ENCODE measurements at regions not wholly inside any gene's neighbourhood (a gene's known extent, or its start where the extent isn't known, plus 50 kb on each side); places are given as distances from the start of the nearest gene placed in this dataset.
A peak's percentile ranks its signal among the peaks of the same experiment; 100 is the strongest.
"Not testable (repeated sequence)": the region's sequence is repeated elsewhere in the genome, so short reads cannot be mapped to it uniquely, and the experiment has no call there.

- Histone ChIP-seq H3K27me3 (no peaks in the 10 kb centered on the region), H3K9me3 (no peaks in the 10 kb centered on the region), H3K4me2 (peak overlapping the region; percentile 37), H3K27ac (no peak overlapping the region), H3K4me1 (peaks cover 12% of the 10 kb centered on the region), H3K36me3 (no peaks in the 10 kb centered on the region), H3K4me3 (no peak overlapping the region), H3K9ac (no peak overlapping the region), H4K20me1 (no peaks in the 10 kb centered on the region)
- TF ChIP-seq Cebpa-rat (IDR thresholded peaks at IDR 0.05), result no peak
Measured at GRCh38 chr9:71268871-71269635, 147.6 kb upstream of the TRPM3 start.

GRCh38 chr9:71263451-71263850 lies 142.0 kb upstream of the TRPM3 start:
- Histone ChIP-seq H3K9me3 (0 out of 2 replicates have a peak, but pooled peaks cover 4% of the 10 kb centered on the region), H3K4me3 (no peak overlapping the region), H3K27me3 (no peaks in the 10 kb centered on the region), H3K9ac (no peak overlapping the region), H3K36me3 (no peaks in the 10 kb centered on the region), H3K4me1 (peaks cover 1% of the 10 kb centered on the region), H3K4me2 (no peak overlapping the region), H3K27ac (no peak overlapping the region), H4K20me1 (no peaks in the 10 kb centered on the region)
- no peak for TF ChIP-seq Cebpa-rat (IDR thresholded peaks at IDR 0.05)

GRCh38 chr9:71260419-71260818 lies 139.0 kb upstream of the TRPM3 start:
- H3K27me3 ChIP-seq, H3K36me3 ChIP-seq, H3K9me3 ChIP-seq, H3K4me3 ChIP-seq, H3K9ac ChIP-seq, H3K4me2 ChIP-seq, H3K27ac ChIP-seq, H4K20me1 ChIP-seq, H3K4me1 ChIP-seq: not testable (repeated sequence)

- no peak overlapping the region for H3K27ac ChIP-seq
- H3K9ac ChIP-seq, result no peak overlapping the region
- no peaks in the 10 kb centered on the region for H3K9me3 ChIP-seq
- no peak overlapping the region for H3K4me2 ChIP-seq
- H3K4me1 ChIP-seq, result no peaks in the 10 kb centered on the region
- no peak for TF ChIP-seq Cebpa-rat (IDR thresholded peaks at IDR 0.05)
- H3K27me3 ChIP-seq, result no peaks in the 10 kb centered on the region
- H3K4me3 ChIP-seq, result no peak overlapping the region
- H3K36me3 ChIP-seq, result no peaks in the 10 kb centered on the region
- no peaks in the 10 kb centered on the region for H4K20me1 ChIP-seq
Measured at GRCh38 chr9:71254592-71255277, 133.3 kb upstream of the TRPM3 start.

DNA sequence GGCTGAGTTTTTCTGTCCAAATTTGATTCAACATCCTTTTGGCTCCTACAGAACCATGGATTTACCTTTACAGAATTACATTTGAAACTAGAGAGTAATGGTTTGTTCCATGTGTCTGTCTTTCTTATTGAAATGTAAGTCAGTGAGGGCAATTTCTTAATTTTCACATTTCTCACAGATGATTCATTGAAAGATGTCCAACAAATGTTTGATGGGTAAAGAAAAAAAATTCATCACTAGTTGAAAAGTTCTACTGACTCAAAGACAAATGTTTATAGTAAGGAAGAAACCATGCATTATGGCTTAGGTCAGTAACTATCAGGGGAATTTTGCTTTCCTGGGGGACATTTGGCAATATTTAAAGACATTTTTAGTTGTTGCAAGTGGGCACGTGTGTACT lies 131.6 kb upstream of the TRPM3 start:
- H4K20me1 ChIP-seq, result no peaks in the 10 kb centered on the region
- no peak overlapping the region for H3K4me2 ChIP-seq
- no peak for TF ChIP-seq Cebpa-rat (IDR thresholded peaks at IDR 0.05)
- no peaks in the 10 kb centered on the region for H3K9me3 ChIP-seq
- no peaks in the 10 kb centered on the region for H3K36me3 ChIP-seq
- peaks cover 9% of the 10 kb centered on the region for H3K4me1 ChIP-seq
- no peak overlapping the region for H3K9ac ChIP-seq
- H3K4me3 ChIP-seq, result no peak overlapping the region
- H3K27ac ChIP-seq, result no peak overlapping the region
- H3K27me3 ChIP-seq, result no peaks in the 10 kb centered on the region

GRCh38 chr9:71250581-71250980 lies 129.2 kb upstream of the TRPM3 start:
- Histone ChIP-seq H3K27me3 (no peaks in the 10 kb centered on the region), H4K20me1 (no peaks in the 10 kb centered on the region), H3K27ac (no peak overlapping the region), H3K4me3 (no peak overlapping the region), H3K4me2 (no peak overlapping the region), H3K9me3 (no peaks in the 10 kb centered on the region), H3K36me3 (no peaks in the 10 kb centered on the region), H3K4me1 (peaks cover 9% of the 10 kb centered on the region), H3K9ac (no peak overlapping the region)
- no peak for TF ChIP-seq Cebpa-rat (IDR thresholded peaks at IDR 0.05)

GRCh38 chr9:71249729-71250317 lies 128.4 kb upstream of the TRPM3 start:
- H3K9ac ChIP-seq, result no peak overlapping the region
- H3K36me3 ChIP-seq, result no peaks in the 10 kb centered on the region
- H3K27ac ChIP-seq, result no peak overlapping the region
- H4K20me1 ChIP-seq, result no peaks in the 10 kb centered on the region
- peaks cover 9% of the 10 kb centered on the region for H3K4me1 ChIP-seq
- peak overlapping the region; percentile 52 for H3K4me2 ChIP-seq
- no peak for TF ChIP-seq Cebpa-rat (IDR thresholded peaks at IDR 0.05)
- H3K4me3 ChIP-seq, result no peak overlapping the region
- H3K9me3 ChIP-seq, result no peaks in the 10 kb centered on the region
- H3K27me3 ChIP-seq, result no peaks in the 10 kb centered on the region

DNA sequence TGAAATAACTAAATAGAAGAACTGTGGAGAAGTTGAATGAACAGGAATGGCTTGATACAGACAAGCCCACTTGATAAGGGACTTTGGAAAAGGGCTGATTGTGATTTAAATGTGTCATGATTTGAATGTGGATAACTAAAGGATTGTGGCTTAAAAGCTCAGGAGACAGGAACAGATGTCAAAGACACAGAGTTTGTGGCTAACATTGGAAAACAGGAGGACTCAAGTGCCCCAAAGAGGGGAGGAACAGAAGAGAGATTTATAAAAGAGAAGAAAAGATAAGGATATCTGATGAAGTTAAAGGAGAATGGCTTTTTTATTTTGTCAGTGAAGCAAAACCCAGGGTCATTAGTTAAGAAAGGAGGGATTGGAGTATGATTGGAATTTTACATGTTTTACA lies 124.2 kb upstream of the TRPM3 start:
- Histone ChIP-seq H4K20me1 (no peaks in the 10 kb centered on the region), H3K9me3 (no peaks in the 10 kb centered on the region), H3K36me3 (no peaks in the 10 kb centered on the region), H3K4me2 (no peak overlapping the region), H3K4me1 (peaks cover 9% of the 10 kb centered on the region), H3K27me3 (no peaks in the 10 kb centered on the region), H3K27ac (no peak overlapping the region), H3K9ac (no peak overlapping the region), H3K4me3 (no peak overlapping the region)
- no peak for TF ChIP-seq Cebpa-rat (IDR thresholded peaks at IDR 0.05)

DNA sequence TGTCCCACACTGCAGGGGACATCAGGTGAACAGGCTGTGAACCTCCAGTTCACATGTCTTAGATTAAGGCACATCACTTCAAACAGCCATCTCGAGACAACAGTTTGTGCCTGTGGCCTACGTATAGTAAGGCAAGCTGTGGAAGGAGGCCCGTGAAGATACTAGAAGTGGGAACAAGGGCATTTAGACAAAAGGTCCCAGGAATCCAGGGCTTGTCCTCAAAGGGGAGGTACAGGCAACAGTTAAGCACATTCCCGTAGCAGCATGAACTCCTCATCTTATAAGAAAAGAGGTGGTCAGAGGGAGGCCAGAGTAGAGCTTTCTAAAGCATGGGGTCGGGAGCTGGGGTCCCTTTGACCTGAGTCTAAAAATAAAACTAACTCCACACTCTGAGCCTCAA lies 122.5 kb upstream of the TRPM3 start:
- H3K4me3 ChIP-seq, result no peak overlapping the region
- H3K9ac ChIP-seq, result no peak overlapping the region
- no peaks in the 10 kb centered on the region for H4K20me1 ChIP-seq
- no peaks in the 10 kb centered on the region for H3K9me3 ChIP-seq
- peaks cover 2% of the 10 kb centered on the region for H3K4me1 ChIP-seq
- TF ChIP-seq Cebpa-rat (IDR thresholded peaks at IDR 0.05), result no peak
- H3K27ac ChIP-seq, result no peak overlapping the region
- no peaks in the 10 kb centered on the region for H3K36me3 ChIP-seq
- H3K4me2 ChIP-seq, result no peak overlapping the region
- H3K27me3 ChIP-seq, result no peaks in the 10 kb centered on the region

DNA sequence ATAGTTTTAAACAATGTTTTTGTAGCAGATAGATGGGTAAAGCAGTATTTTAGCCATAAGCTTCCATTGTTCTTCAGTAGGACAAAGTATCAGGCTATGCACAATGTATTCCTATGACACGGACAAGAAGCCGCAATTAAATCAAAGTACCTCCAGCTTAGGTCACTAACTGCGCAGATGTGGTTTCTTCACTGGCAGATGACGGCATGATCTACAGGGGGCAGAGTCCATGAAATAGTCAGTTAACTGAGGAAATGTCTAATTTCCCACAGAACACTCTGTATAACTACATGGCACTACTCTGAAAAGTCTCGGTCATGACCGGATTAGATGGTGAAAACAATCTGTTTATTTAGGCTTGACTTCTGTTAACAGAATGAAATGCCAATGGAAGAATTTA lies 120.7 kb upstream of the TRPM3 start:
- no peak for TF ChIP-seq Cebpa-rat (IDR thresholded peaks at IDR 0.05)
- H3K4me3 ChIP-seq, result no peak overlapping the region
- no peaks in the 10 kb centered on the region for H3K4me1 ChIP-seq
- no peak overlapping the region for H3K9ac ChIP-seq
- H3K4me2 ChIP-seq, result no peak overlapping the region
- H3K9me3 ChIP-seq, result no peaks in the 10 kb centered on the region
- no peak overlapping the region for H3K27ac ChIP-seq
- no peaks in the 10 kb centered on the region for H3K36me3 ChIP-seq
- no peaks in the 10 kb centered on the region for H3K27me3 ChIP-seq
- no peaks in the 10 kb centered on the region for H4K20me1 ChIP-seq
